LNCaP clone FGC (cell line): ENCODE measurements at regions not wholly inside any gene's neighbourhood (a gene's known extent, or its start where the extent isn't known, plus 50 kb on each side); places are given as distances from the start of the nearest gene placed in this dataset.
A peak's percentile ranks its signal among the peaks of the same experiment; 100 is the strongest.
"Not testable (repeated sequence)": the region's sequence is repeated elsewhere in the genome, so short reads cannot be mapped to it uniquely, and the experiment has no call there.

Source experiments
- DNase-seq: peaks from one replicate; pipeline ENCODE4 v3.0.0-alpha.2; 2011; ENCODE audit warnings: low read depth
- H3K4me3 ChIP-seq: 2 replicates; pipeline ENCODE4 v1.5.1; 2011; ENCODE audit warnings: mild to moderate bottlenecking, low read depth, low read length, control low read depth
- CTCF ChIP-seq: IDR thresholded peaks from 2 replicates; pipeline ENCODE4 v1.5.1; 2012; ENCODE audit warnings: mild to moderate bottlenecking; ENCODE audit not compliant: control insufficient read depth, insufficient read depth; ENCODE audit errors: extremely low read depth

- no peak for DNase-seq
- peak; percentile 23; the same call in 1 of the 2 replicates for TF ChIP-seq CTCF
- H3K4me3 ChIP-seq = no peak overlapping the region
These were observed 198.3 kb downstream of the RPS24 start for GRCh38 chr10:78231939-78232338.

DNA sequence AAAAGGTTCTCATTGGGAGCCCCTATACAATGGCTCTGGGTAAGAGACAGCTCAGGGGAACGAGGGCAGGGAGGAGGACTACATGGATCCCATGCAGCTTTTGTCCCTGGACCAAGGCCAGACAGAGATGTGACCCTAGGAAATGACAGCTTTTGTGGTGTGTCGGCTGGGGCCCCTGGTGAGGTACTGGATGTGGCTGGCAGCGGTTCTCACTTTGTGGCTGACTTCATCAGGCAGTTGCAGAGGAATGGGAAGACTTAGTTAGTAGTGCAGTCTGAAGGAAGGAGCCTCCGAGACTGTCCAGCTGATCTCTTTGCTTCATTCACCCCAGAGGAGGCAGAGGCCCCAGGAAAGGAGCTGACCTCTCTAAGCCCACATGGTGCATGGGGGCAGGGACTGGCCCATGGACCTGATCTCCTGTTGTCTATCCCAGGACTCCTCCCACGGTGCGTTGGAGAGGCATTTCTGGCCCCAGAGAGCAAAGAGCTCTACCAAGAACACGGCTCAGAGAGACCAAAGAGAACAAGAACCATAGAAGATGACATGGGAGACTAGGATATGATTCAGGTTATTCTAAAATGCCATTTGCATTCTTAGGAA, 202.9 kb downstream of the RPS24 start:
- TF ChIP-seq CTCF = no peak
- no peak for DNase-seq
- H3K4me3 ChIP-seq = no peak overlapping the region

- not testable (repeated sequence) for H3K4me3 ChIP-seq, DNase-seq
These were observed 204.3 kb downstream of the RPS24 start for GRCh38 chr10:78237951-78238350.

- TF ChIP-seq CTCF = no peak
- no peak for DNase-seq
- H3K4me3 ChIP-seq = no peak overlapping the region
These were observed 213.6 kb downstream of the RPS24 start for GRCh38 chr10:78247266-78247665.

DNA sequence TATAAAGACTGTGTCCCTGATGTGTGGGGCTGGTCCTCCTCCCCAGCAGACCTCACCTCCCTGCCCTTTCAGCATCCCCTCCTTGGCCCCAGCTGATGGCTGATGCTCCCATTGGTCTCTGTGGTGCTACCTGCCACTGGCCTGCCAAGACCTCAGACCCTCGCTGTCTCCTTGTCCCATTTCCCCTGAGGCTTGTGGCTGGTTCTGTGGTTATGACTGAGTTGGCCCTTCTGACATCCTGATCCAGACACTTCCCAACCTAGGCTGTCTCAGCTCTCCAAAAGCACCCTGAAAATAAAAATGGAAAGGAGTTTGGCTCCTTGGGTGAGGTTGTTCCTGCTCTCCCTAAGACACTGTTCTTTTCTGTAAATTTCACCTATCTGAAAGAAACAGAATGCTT, 214.2 kb downstream of the RPS24 start:
- no peak for DNase-seq
- TF ChIP-seq CTCF = no peak
- H3K4me3 ChIP-seq = no peak overlapping the region

DNA sequence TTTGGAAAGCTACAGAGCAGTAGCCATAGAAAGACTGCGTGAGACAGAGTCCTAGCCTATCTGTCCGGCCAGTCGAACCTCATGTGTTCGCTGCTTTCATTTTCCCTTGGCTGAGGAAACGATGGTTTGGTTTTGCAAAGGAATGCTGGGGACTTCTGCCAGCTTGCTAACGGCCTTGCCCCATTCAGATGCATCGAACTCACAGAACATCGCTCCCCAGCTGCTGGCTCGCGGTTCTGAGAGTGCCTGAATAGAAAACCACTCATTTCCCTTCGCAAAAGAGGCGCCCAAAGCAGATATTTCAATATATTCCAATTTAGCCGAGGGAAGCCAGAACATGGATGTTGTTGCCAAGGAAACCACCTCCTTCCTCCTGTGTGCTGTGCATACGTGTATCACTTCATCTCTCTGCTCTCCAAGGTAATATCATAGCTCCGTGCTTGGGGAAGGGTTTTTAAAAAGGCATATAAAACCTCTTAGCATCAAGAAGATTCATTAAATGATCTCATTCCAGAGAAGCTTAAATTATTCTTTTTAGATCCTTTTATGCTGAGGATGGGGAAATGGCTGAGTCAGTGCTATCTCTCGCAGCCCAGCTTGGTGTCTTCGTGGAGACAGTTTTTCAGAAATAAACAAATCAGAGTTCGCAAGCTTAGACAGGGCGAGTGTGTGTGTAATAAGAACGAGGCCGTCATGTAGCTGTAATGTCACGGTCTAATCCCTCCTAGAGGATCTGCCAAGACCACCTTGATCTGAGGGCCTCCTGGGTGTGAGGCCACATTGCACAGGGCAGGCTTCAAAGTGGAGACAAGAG, 215.2 kb downstream of the RPS24 start:
- DNase-seq = no peak
- TF ChIP-seq CTCF = no peak
- no peak overlapping the region for H3K4me3 ChIP-seq

- no peak for DNase-seq
- H3K4me3 ChIP-seq = no peak overlapping the region
- no peak for TF ChIP-seq CTCF
These were observed 216.0 kb downstream of the RPS24 start for GRCh38 chr10:78249690-78250089.
